HepG2 (cell line): ENCODE measurements at regions not wholly inside any gene's neighbourhood (a gene's known extent, or its start where the extent isn't known, plus 50 kb on each side); places are given as distances from the start of the nearest gene placed in this dataset.

Source experiments
- ATAC-seq: fragments of 200-7000 bp; cut with Tn5 transposase; 3 replicates; pipeline ENCODE4 v1.9.1; 2020; ENCODE audit warnings: mild to moderate bottlenecking, moderate library complexity
- BruUV-seq: library from RNA; stranded (reverse); fragments of 400-500 nt; replicated peaks from 2 replicates; lab custom pipeline; 2021; lab: Mats Ljungman, UMichigan
- CTCF ChIA-PET: fragments of 300-600 bp; formaldehyde crosslinking; extraction: SDS; loops from one replicate; lab custom pipeline; 2021; ENCODE audit warnings: low total read pairs, inconsistent platforms, low intra/inter-chr PET ratio; lab: Yijun Ruan, JAX
- POLR2A ChIA-PET: fragments of 350-600 bp; sonication (Branson Sonifier 250); formaldehyde crosslinking; loops from one replicate; lab custom pipeline; 2020; ENCODE audit warnings: antibody characterized with exemption, inconsistent platforms; lab: Yijun Ruan, JAX
- DNase-seq: peaks from one replicate; pipeline ENCODE4 v3.0.0-alpha.2; 2015; ENCODE audit warnings: low spot score
- FAIRE-seq: peaks from 3 replicates; lab custom pipeline; 2011; peaks lifted over from hg19 to GRCh38; lab: Jason Lieb, UNC
- H2AFZ ChIP-seq: one replicate; pipeline ENCODE4 v1.6.1; 2011; ENCODE audit warnings: low read length, inconsistent platforms
- H3K27ac ChIP-seq: fragments of 300-600 bp; 3 replicates; pipeline ENCODE4 v1.8.0; 2011; ENCODE audit warnings: mixed run types, mild to moderate bottlenecking, mixed read lengths, low read length, inconsistent platforms; ENCODE audit not compliant: insufficient read depth; ENCODE audit errors: extremely low read length
- H3K27me3 ChIP-seq, 2 experiments: fragments of 200-600 bp in 1 of 2; 2 replicates in 1 of 2; 3 replicates in 1 of 2; pipeline versions ENCODE4 v1.6.0 to v1.8.0; 2011; ENCODE audit warnings: low read length in 2 of 2, mild to moderate bottlenecking in 2 of 2, moderate library complexity in 2 of 2, inconsistent platforms in 1 of 2; ENCODE audit not compliant: insufficient read depth in 2 of 2, control insufficient read depth in 1 of 2
- H3K36me3 ChIP-seq, 2 experiments: fragments of 200-600 bp in 1 of 2; replicated peaks in 1 of 2; 2 replicates in 1 of 2; 3 replicates in 1 of 2; pipeline versions ENCODE4 v1.5.1 to v1.8.0; 2011; ENCODE audit warnings: low read length in 2 of 2, inconsistent platforms in 1 of 2; ENCODE audit not compliant: insufficient read depth in 2 of 2, control insufficient read depth in 1 of 2
- H3K4me1 ChIP-seq: 2 replicates; pipeline ENCODE4 v1.5.1; 2012; ENCODE audit warnings: low read length, inconsistent platforms; ENCODE audit not compliant: insufficient read depth
- H3K4me2 ChIP-seq: 2 replicates; pipeline ENCODE4 v1.6.0; 2011; ENCODE audit warnings: low read depth, low read length, inconsistent platforms
- H3K4me3 ChIP-seq, 3 experiments: fragments of 200-600 bp in 1 of 3; sonication (generic), shearing (Covaris generic) in 1 of 3; replicated peaks in 1 of 3; 2 replicates each; pipeline ENCODE4 v1.5.1; 2011 to 2016; ENCODE audit warnings: low read length in 3 of 3, inconsistent platforms in 2 of 3, low read depth in 2 of 3, mild to moderate bottlenecking in 2 of 3, control low read depth in 1 of 3, mixed read lengths in 1 of 3; ENCODE audit not compliant: insufficient read depth in 1 of 3
- H3K79me2 ChIP-seq: one replicate; pipeline ENCODE4 v1.6.1; 2011; ENCODE audit warnings: low read length, inconsistent platforms; ENCODE audit not compliant: insufficient read depth
- H3K9ac ChIP-seq: 2 replicates; pipeline ENCODE4 v1.6.0; 2011; ENCODE audit warnings: mild to moderate bottlenecking, low read depth, low read length, inconsistent platforms; ENCODE audit not compliant: insufficient read depth
- H3K9me3 ChIP-seq: 2 replicates; pipeline ENCODE4 v1.5.1; 2012; ENCODE audit warnings: mild to moderate bottlenecking, low read length
- H4K20me1 ChIP-seq: 2 replicates; pipeline ENCODE4 v1.6.0; 2011; ENCODE audit warnings: inconsistent platforms, mild to moderate bottlenecking, low read length, moderate library complexity; ENCODE audit not compliant: insufficient read depth
- KDM5B ChIP-seq: sonication (generic); formaldehyde crosslinking; IDR thresholded peaks from 2 replicates; pipeline ENCODE4 v1.4.0; 2020; ENCODE audit warnings: missing genetic modification reagents, mild to moderate bottlenecking, borderline replicate concordance
- PCBP1 ChIP-seq: fragments of 200-400 bp; formaldehyde crosslinking; IDR thresholded peaks from 2 replicates; pipeline ENCODE4 v1.6.1; 2017; ENCODE audit warnings: mild to moderate bottlenecking, low read depth, low read length, borderline replicate concordance
- SP2 ChIP-seq: sonication (generic); formaldehyde crosslinking; IDR thresholded peaks from 2 replicates; pipeline ENCODE4 v1.5.1; 2020; ENCODE audit warnings: mild to moderate bottlenecking, missing genetic modification reagents
- ZFYVE20 ChIP-seq: sonication (generic); formaldehyde crosslinking; IDR thresholded peaks from 2 replicates; pipeline ENCODE4 v1.8.0; 2023; ENCODE audit warnings: low read depth, mild to moderate bottlenecking, moderate library complexity, missing genetic modification reagents, borderline replicate concordance
- ZNF256 ChIP-seq: sonication (generic); formaldehyde crosslinking; conservative IDR thresholded peaks from 2 replicates; pipeline ENCODE4 v1.4.0; 2020; ENCODE audit warnings: missing genetic modification reagents
- ZNF430 ChIP-seq: sonication (generic); formaldehyde crosslinking; IDR thresholded peaks from 2 replicates; pipeline ENCODE4 v1.9.0; 2021; ENCODE audit warnings: mild to moderate bottlenecking, missing genetic modification reagents
- ZNF619 ChIP-seq: sonication (generic); formaldehyde crosslinking; IDR thresholded peaks from 2 replicates; pipeline ENCODE4 v1.4.0; 2020; ENCODE audit warnings: mild to moderate bottlenecking, missing genetic modification reagents
- WGBS: methylation state at CpG from one replicate; pipeline ENCODE4 v1.1.6; 2017; ENCODE audit warnings: low lambda C conversion rate; 5-methylcytosine and 5-hydroxymethylcytosine counted together
- in situ Hi-C: cut with HindIII; loops from 2 replicates; pipeline ENCODE4 v1.10.0; 2017; ENCODE audit warnings: low pct_unique_long_range_greater_than_20kb; ENCODE audit not compliant: extremely low pct_ligation_motif_present
- intact Hi-C: fragments of 100-400 bp; cut with micrococcal nuclease; formaldehyde crosslinking; loops from one replicate; pipeline ENCODE4 v1.10.0; 2022; ENCODE audit not compliant: unreplicated experiment
- TF ChIP-seq, protein P1 (sequence below): sonication (generic); formaldehyde crosslinking; IDR thresholded peaks from 2 replicates; pipeline ENCODE4 v1.4.0; 2020; ENCODE audit warnings: missing genetic modification reagents, low read depth, mild to moderate bottlenecking, borderline replicate concordance
- TF ChIP-seq, protein P2 (sequence below): sonication (generic); formaldehyde crosslinking; IDR thresholded peaks from 2 replicates; pipeline ENCODE4 v1.4.0; 2020; ENCODE audit warnings: missing genetic modification reagents
- TF ChIP-seq, protein P3 (sequence below): sonication (generic); formaldehyde crosslinking; IDR thresholded peaks from 2 replicates; pipeline ENCODE4 v1.9.0; 2021; ENCODE audit warnings: missing genetic modification reagents, mild to moderate bottlenecking, borderline replicate concordance
- TF ChIP-seq, protein P4 (sequence below): sonication (generic); formaldehyde crosslinking; IDR thresholded peaks from 2 replicates; pipeline ENCODE4 v1.4.0; 2020; ENCODE audit warnings: missing genetic modification reagents
- TF ChIP-seq, protein P5 (sequence below): sonication (generic); formaldehyde crosslinking; IDR thresholded peaks from 2 replicates; pipeline ENCODE4 v1.4.0; 2020; ENCODE audit warnings: missing genetic modification reagents
- TF ChIP-seq, protein P6 (sequence below): sonication (generic); formaldehyde crosslinking; IDR thresholded peaks from 2 replicates; pipeline ENCODE4 v1.9.0; 2021; ENCODE audit warnings: missing genetic modification reagents, borderline replicate concordance

DNA sequence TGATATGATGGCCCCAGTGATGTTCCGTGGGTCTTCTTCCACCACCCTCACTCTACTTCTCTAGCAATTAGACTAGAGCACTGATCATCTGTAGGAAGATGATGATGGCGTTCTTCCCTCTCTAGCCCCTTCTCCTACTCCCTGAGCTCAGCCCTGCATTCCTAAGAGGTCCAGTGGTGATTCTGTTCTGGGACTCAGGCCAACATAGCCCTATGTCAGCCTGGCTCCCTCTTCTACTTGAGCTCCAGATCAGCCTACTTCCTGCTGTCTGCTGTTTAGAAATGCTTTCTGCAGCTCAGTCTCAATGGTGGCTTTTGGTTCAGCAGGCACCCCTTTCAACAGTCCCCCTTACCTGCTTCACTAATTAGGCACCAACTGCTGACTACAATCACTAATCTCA lies 86.1 kb upstream of the ZBED5 start:
- no peak overlapping the region for H3K27ac ChIP-seq
- no peak overlapping the region for H2AFZ ChIP-seq
- no peaks in the 10 kb centered on the region for H3K36me3 ChIP-seq
- no peak overlapping the region for H3K4me2 ChIP-seq
- no peaks in the 10 kb centered on the region for H4K20me1 ChIP-seq
- no peaks in the 10 kb centered on the region for H3K79me2 ChIP-seq
- ChIA-PET POLR2A (no interaction called here), CTCF (no interaction called here)
- no peak for DNase-seq
- no peaks in the 10 kb centered on the region for H3K4me1 ChIP-seq
- H3K9me3 ChIP-seq: no peaks in the 10 kb centered on the region
- FAIRE-seq: no peak
- H3K9ac ChIP-seq: no peak overlapping the region
- intact Hi-C loops (no loop called here), in situ Hi-C loops (loop anchor here (25.0 kb wide), 1 partner anchor 843 kb away; no protein-coding TSS in a partner anchor)
- no peak overlapping the region for H3K4me3 ChIP-seq
- H3K27me3 ChIP-seq: no peaks in the 10 kb centered on the region; a peak in 1 of 5 replicates
- no peak for ATAC-seq
- 0% methylated on average over 2 of the region's 2 CpGs for WGBS
- BruUV-seq: no TSS peak
- TF ChIP-seq, protein P1, sequence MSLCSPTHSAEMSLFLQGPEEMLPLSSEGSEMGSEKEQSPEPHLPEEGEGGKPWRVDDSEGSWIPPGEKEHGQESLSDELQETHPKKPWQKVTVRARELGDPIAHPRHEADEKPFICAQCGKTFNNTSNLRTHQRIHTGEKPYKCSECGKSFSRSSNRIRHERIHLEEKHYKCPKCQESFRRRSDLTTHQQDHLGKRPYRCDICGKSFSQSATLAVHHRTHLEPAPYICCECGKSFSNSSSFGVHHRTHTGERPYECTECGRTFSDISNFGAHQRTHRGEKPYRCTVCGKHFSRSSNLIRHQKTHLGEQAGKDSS: no peak
- TF ChIP-seq, protein P2, sequence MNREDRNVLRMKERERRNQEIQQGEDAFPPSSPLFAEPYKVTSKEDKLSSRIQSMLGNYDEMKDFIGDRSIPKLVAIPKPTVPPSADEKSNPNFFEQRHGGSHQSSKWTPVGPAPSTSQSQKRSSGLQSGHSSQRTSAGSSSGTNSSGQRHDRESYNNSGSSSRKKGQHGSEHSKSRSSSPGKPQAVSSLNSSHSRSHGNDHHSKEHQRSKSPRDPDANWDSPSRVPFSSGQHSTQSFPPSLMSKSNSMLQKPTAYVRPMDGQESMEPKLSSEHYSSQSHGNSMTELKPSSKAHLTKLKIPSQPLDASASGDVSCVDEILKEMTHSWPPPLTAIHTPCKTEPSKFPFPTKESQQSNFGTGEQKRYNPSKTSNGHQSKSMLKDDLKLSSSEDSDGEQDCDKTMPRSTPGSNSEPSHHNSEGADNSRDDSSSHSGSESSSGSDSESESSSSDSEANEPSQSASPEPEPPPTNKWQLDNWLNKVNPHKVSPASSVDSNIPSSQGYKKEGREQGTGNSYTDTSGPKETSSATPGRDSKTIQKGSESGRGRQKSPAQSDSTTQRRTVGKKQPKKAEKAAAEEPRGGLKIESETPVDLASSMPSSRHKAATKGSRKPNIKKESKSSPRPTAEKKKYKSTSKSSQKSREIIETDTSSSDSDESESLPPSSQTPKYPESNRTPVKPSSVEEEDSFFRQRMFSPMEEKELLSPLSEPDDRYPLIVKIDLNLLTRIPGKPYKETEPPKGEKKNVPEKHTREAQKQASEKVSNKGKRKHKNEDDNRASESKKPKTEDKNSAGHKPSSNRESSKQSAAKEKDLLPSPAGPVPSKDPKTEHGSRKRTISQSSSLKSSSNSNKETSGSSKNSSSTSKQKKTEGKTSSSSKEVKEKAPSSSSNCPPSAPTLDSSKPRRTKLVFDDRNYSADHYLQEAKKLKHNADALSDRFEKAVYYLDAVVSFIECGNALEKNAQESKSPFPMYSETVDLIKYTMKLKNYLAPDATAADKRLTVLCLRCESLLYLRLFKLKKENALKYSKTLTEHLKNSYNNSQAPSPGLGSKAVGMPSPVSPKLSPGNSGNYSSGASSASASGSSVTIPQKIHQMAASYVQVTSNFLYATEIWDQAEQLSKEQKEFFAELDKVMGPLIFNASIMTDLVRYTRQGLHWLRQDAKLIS (CRISPR knock-in tag): no peak
- TF ChIP-seq, protein P3, sequence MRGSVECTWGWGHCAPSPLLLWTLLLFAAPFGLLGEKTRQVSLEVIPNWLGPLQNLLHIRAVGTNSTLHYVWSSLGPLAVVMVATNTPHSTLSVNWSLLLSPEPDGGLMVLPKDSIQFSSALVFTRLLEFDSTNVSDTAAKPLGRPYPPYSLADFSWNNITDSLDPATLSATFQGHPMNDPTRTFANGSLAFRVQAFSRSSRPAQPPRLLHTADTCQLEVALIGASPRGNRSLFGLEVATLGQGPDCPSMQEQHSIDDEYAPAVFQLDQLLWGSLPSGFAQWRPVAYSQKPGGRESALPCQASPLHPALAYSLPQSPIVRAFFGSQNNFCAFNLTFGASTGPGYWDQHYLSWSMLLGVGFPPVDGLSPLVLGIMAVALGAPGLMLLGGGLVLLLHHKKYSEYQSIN: no peak
- no peak for TF ChIP-seq ZNF619 (CRISPR knock-in tag)
- TF ChIP-seq, protein P4, sequence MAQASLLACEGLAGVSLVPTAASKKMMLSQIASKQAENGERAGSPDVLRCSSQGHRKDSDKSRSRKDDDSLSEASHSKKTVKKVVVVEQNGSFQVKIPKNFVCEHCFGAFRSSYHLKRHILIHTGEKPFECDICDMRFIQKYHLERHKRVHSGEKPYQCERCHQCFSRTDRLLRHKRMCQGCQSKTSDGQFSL (CRISPR knock-in tag): no peak
- no peak for TF ChIP-seq ZNF430
- no peak for TF ChIP-seq SP2 (CRISPR knock-in tag)
- no peak for TF ChIP-seq ZFYVE20
- TF ChIP-seq KDM5B (CRISPR knock-in tag): no peak
- no peak for TF ChIP-seq ZNF256 (CRISPR knock-in tag)
- TF ChIP-seq, protein P5, sequence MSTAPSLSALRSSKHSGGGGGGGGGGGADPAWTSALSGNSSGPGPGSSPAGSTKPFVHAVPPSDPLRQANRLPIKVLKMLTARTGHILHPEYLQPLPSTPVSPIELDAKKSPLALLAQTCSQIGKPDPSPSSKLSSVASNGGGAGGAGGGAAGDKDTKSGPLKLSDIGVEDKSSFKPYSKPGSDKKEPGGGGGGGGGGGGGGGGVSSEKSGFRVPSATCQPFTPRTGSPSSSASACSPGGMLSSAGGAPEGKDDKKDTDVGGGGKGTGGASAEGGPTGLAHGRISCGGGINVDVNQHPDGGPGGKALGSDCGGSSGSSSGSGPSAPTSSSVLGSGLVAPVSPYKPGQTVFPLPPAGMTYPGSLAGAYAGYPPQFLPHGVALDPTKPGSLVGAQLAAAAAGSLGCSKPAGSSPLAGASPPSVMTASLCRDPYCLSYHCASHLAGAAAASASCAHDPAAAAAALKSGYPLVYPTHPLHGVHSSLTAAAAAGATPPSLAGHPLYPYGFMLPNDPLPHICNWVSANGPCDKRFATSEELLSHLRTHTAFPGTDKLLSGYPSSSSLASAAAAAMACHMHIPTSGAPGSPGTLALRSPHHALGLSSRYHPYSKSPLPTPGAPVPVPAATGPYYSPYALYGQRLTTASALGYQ (CRISPR knock-in tag): no peak
- no peak for TF ChIP-seq PCBP1
- TF ChIP-seq, protein P6, sequence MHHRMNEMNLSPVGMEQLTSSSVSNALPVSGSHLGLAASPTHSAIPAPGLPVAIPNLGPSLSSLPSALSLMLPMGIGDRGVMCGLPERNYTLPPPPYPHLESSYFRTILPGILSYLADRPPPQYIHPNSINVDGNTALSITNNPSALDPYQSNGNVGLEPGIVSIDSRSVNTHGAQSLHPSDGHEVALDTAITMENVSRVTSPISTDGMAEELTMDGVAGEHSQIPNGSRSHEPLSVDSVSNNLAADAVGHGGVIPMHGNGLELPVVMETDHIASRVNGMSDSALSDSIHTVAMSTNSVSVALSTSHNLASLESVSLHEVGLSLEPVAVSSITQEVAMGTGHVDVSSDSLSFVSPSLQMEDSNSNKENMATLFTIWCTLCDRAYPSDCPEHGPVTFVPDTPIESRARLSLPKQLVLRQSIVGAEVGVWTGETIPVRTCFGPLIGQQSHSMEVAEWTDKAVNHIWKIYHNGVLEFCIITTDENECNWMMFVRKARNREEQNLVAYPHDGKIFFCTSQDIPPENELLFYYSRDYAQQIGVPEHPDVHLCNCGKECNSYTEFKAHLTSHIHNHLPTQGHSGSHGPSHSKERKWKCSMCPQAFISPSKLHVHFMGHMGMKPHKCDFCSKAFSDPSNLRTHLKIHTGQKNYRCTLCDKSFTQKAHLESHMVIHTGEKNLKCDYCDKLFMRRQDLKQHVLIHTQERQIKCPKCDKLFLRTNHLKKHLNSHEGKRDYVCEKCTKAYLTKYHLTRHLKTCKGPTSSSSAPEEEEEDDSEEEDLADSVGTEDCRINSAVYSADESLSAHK: no peak
